WTC11 (cell line): ENCODE measurements at regions not wholly inside any gene's neighbourhood (a gene's known extent, or its start where the extent isn't known, plus 50 kb on each side); places are given as distances from the start of the nearest gene placed in this dataset.
A peak's percentile ranks its signal among the peaks of the same experiment; 100 is the strongest.

ENCODE experiments used
- ATAC-seq: fragments of 200-7000 bp; cut with Tn5 transposase; 2 replicates; pipeline ENCODE4 v1.10.0; 2021; ENCODE audit warnings: mild to moderate bottlenecking, moderate library complexity
- CTCF ChIA-PET: fragments of 300-600 bp; sonication (Branson Sonifier 250); formaldehyde crosslinking; loops from one replicate; lab custom pipeline; 2021; ENCODE audit warnings: antibody characterized with exemption; lab: Charles Lee
- POLR2A ChIA-PET: fragments of 350-600 bp; sonication (Branson Sonifier 250); formaldehyde crosslinking; loops from one replicate; lab custom pipeline; 2021; ENCODE audit warnings: antibody characterized with exemption; lab: Charles Lee
- DNase-seq: peaks from one replicate; pipeline ENCODE4 v3.0.0; 2021; ENCODE audit warnings: low spot score
- H3K27ac Mint-ChIP-seq: 2 replicates; pipeline ENCODE4 v1.8.0; 2021; ENCODE audit warnings: mixed read lengths
- H3K27me3 Mint-ChIP-seq: 2 replicates; pipeline ENCODE4 v1.8.0; 2021; ENCODE audit warnings: low read depth, mild to moderate bottlenecking, moderate library complexity, mixed read lengths
- H3K36me3 Mint-ChIP-seq: 2 replicates; pipeline ENCODE4 v1.8.0; 2021; ENCODE audit warnings: mixed read lengths
- H3K4me1 Mint-ChIP-seq: 2 replicates; pipeline ENCODE4 v1.8.0; 2022; ENCODE audit warnings: mixed read lengths
- H3K4me3 Mint-ChIP-seq: 2 replicates; pipeline ENCODE4 v1.8.0; 2021; ENCODE audit warnings: mild to moderate bottlenecking, moderate library complexity, mixed read lengths
- H3K9me3 Mint-ChIP-seq: 2 replicates; pipeline ENCODE4 v1.8.0; 2021; ENCODE audit warnings: mixed read lengths
- GRHL2 ChIP-seq: fragments of 250-450 bp; sonication (Bioruptor Pico); IDR thresholded peaks from 2 replicates; pipeline ENCODE4 v1.8.0; 2022; ENCODE audit warnings: mild to moderate bottlenecking, moderate library complexity; ENCODE audit not compliant: insufficient replicate concordance, severe bottlenecking
- HMGXB4 ChIP-seq: sonication (generic); formaldehyde crosslinking; IDR thresholded peaks from 2 replicates; pipeline ENCODE4 v1.8.1; 2023; ENCODE audit warnings: mild to moderate bottlenecking, moderate library complexity, missing genetic modification reagents
- SMAD4 ChIP-seq: sonication (generic); formaldehyde crosslinking; IDR thresholded peaks from 2 replicates; pipeline ENCODE4 v1.8.0; 2022; ENCODE audit warnings: mild to moderate bottlenecking, missing genetic modification reagents
- TEAD1 ChIP-seq: sonication (generic); formaldehyde crosslinking; IDR thresholded peaks from 2 replicates; pipeline ENCODE4 v1.8.0; 2022; ENCODE audit warnings: mild to moderate bottlenecking, missing genetic modification reagents
- USF1 ChIP-seq: sonication (generic); formaldehyde crosslinking; IDR thresholded peaks from 2 replicates; pipeline ENCODE4 v1.8.0; 2022; ENCODE audit warnings: mild to moderate bottlenecking, missing genetic modification reagents
- ZBTB43 ChIP-seq: sonication (generic); formaldehyde crosslinking; IDR thresholded peaks from 2 replicates; pipeline ENCODE4 v1.8.1; 2023; ENCODE audit warnings: mild to moderate bottlenecking, missing genetic modification reagents
- ZNF219 ChIP-seq: sonication (generic); formaldehyde crosslinking; IDR thresholded peaks from 2 replicates; pipeline ENCODE4 v1.8.0; 2023; ENCODE audit warnings: missing genetic modification reagents, mild to moderate bottlenecking, borderline replicate concordance
- ZNF671 ChIP-seq: fragments of 250-450 bp; sonication (Bioruptor Pico); IDR thresholded peaks from 2 replicates; pipeline ENCODE4 v1.8.0; 2021; ENCODE audit warnings: mild to moderate bottlenecking
- TF ChIP-seq, protein P1 (sequence below): sonication (generic); formaldehyde crosslinking; IDR thresholded peaks from 2 replicates; pipeline ENCODE4 v1.8.0; 2023; ENCODE audit warnings: missing genetic modification reagents, mild to moderate bottlenecking, borderline replicate concordance
- TF ChIP-seq, protein P2 (sequence below): sonication (generic); formaldehyde crosslinking; IDR thresholded peaks from 2 replicates; pipeline ENCODE4 v1.8.1; 2023; ENCODE audit warnings: mild to moderate bottlenecking, missing genetic modification reagents, borderline replicate concordance

- H3K27ac Mint-ChIP-seq = peak overlapping the region; percentile 70
- peaks cover 6% of the 10 kb centered on the region for H3K36me3 Mint-ChIP-seq
- POLR2A ChIA-PET = interaction anchor here (0.5 to 1.4 kb wide), 2 partner anchors 90 to 227 kb away, joined by 3 to 8 read pairs (median 4); partner anchors contain the start of gene MYLIP
- H3K4me1 Mint-ChIP-seq = peaks cover 68% of the 10 kb centered on the region
- H3K9me3 Mint-ChIP-seq = peaks cover 15% of the 10 kb centered on the region
- H3K4me3 Mint-ChIP-seq = no peak overlapping the region
- CTCF ChIA-PET = interaction anchor here (1.2 to 2.1 kb wide), 2 partner anchors 7 to 11 kb away, joined by 7 to 8 read pairs; no protein-coding TSS in a partner anchor
- no peaks in the 10 kb centered on the region for H3K27me3 Mint-ChIP-seq
- ATAC-seq (no peak; the same call in 1 of the 2 replicates), DNase-seq (no peak)
- no peak for TF ChIP-seq ZNF219 (CRISPR knock-in tag)
- TF ChIP-seq USF1 (CRISPR knock-in tag) = 0 out of 2 replicates have a peak, but pooled peaks have one; percentile 36
- no peak for TF ChIP-seq HMGXB4 (CRISPR knock-in tag)
- no peak for TF ChIP-seq ZNF671 (CRISPR knock-in tag)
Observed at GRCh38 chr6:15901141-15902115, 227.5 kb upstream of the MYLIP start.

DNA sequence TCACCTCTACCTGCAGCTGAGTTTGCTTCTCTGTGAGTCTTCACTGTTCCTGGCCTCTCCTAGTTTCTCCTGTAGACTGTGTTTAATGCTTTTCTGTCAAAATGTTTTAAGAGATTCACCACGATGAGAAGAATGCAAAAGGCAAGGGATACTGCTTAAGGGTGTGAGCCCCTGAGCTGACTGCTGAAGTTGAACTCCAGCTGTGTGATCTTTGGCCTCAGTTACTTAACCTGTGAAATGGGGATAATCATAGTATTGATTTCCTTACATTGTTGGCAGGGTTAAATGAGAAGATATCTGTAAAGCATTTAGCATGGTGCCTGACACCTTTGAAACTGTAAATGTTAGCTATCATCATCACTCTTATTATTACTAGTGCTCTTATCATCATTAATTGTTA, 230.2 kb upstream of the MYLIP start:
- ATAC-seq = no peak
- ChIA-PET CTCF (no interaction called here), POLR2A (interaction anchor here (0.5 kb wide), 1 partner anchor 926 kb away, joined by 3 read pairs; no protein-coding TSS in a partner anchor)
- TF ChIP-seq, protein P1, sequence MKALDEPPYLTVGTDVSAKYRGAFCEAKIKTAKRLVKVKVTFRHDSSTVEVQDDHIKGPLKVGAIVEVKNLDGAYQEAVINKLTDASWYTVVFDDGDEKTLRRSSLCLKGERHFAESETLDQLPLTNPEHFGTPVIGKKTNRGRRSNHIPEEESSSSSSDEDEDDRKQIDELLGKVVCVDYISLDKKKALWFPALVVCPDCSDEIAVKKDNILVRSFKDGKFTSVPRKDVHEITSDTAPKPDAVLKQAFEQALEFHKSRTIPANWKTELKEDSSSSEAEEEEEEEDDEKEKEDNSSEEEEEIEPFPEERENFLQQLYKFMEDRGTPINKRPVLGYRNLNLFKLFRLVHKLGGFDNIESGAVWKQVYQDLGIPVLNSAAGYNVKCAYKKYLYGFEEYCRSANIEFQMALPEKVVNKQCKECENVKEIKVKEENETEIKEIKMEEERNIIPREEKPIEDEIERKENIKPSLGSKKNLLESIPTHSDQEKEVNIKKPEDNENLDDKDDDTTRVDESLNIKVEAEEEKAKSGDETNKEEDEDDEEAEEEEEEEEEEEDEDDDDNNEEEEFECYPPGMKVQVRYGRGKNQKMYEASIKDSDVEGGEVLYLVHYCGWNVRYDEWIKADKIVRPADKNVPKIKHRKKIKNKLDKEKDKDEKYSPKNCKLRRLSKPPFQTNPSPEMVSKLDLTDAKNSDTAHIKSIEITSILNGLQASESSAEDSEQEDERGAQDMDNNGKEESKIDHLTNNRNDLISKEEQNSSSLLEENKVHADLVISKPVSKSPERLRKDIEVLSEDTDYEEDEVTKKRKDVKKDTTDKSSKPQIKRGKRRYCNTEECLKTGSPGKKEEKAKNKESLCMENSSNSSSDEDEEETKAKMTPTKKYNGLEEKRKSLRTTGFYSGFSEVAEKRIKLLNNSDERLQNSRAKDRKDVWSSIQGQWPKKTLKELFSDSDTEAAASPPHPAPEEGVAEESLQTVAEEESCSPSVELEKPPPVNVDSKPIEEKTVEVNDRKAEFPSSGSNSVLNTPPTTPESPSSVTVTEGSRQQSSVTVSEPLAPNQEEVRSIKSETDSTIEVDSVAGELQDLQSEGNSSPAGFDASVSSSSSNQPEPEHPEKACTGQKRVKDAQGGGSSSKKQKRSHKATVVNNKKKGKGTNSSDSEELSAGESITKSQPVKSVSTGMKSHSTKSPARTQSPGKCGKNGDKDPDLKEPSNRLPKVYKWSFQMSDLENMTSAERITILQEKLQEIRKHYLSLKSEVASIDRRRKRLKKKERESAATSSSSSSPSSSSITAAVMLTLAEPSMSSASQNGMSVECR (CRISPR knock-in tag) = no peak
- TF ChIP-seq TEAD1 (CRISPR knock-in tag) (no peak), SMAD4 (CRISPR knock-in tag) (no peak), ZBTB43 (CRISPR knock-in tag) (no peak), GRHL2 (no peak)
- TF ChIP-seq, protein P2, sequence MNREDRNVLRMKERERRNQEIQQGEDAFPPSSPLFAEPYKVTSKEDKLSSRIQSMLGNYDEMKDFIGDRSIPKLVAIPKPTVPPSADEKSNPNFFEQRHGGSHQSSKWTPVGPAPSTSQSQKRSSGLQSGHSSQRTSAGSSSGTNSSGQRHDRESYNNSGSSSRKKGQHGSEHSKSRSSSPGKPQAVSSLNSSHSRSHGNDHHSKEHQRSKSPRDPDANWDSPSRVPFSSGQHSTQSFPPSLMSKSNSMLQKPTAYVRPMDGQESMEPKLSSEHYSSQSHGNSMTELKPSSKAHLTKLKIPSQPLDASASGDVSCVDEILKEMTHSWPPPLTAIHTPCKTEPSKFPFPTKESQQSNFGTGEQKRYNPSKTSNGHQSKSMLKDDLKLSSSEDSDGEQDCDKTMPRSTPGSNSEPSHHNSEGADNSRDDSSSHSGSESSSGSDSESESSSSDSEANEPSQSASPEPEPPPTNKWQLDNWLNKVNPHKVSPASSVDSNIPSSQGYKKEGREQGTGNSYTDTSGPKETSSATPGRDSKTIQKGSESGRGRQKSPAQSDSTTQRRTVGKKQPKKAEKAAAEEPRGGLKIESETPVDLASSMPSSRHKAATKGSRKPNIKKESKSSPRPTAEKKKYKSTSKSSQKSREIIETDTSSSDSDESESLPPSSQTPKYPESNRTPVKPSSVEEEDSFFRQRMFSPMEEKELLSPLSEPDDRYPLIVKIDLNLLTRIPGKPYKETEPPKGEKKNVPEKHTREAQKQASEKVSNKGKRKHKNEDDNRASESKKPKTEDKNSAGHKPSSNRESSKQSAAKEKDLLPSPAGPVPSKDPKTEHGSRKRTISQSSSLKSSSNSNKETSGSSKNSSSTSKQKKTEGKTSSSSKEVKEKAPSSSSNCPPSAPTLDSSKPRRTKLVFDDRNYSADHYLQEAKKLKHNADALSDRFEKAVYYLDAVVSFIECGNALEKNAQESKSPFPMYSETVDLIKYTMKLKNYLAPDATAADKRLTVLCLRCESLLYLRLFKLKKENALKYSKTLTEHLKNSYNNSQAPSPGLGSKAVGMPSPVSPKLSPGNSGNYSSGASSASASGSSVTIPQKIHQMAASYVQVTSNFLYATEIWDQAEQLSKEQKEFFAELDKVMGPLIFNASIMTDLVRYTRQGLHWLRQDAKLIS (CRISPR knock-in tag) = no peak
- H3K4me1 Mint-ChIP-seq = peaks cover 64% of the 10 kb centered on the region
- no peak for DNase-seq
- H3K4me3 Mint-ChIP-seq = no peak overlapping the region
- peak overlapping the region; percentile 73; the same call in 1 of the 2 replicates for H3K27ac Mint-ChIP-seq
- peaks cover 14% of the 10 kb centered on the region for H3K9me3 Mint-ChIP-seq
- H3K27me3 Mint-ChIP-seq = no peaks in the 10 kb centered on the region
- peaks cover 6% of the 10 kb centered on the region for H3K36me3 Mint-ChIP-seq
